ENCODE measurements at regions not wholly inside any gene's neighbourhood (a gene's known extent, or its start where the extent isn't known, plus 50 kb on each side); places are given as distances from the start of the nearest gene placed in this dataset.

GRCh38 chr3:76912841-76913383, 127.0 kb upstream of the ROBO2 start:
- Histone ChIP-seq H3K9me3 (no peaks in the 10 kb centered on the region), H3K36me3 (no peaks in the 10 kb centered on the region), H3K27ac (no peak overlapping the region), H3K4me1 (no peaks in the 10 kb centered on the region), H3K27me3 (no peaks in the 10 kb centered on the region), H3K4me3 (no peak overlapping the region)
- TF ChIP-seq CTCF (IDR thresholded peaks at IDR 0.05) (no peak), POLR2A (IDR thresholded peaks at IDR 0.05) (no peak)
- DNase-seq, result no peak

- DNase-seq, result no peak
- no peaks in the 10 kb centered on the region for H3K4me1 ChIP-seq
- H3K27ac ChIP-seq, result no peak overlapping the region
- H3K36me3 ChIP-seq, result no peaks in the 10 kb centered on the region
- no peak for TF ChIP-seq POLR2A (IDR thresholded peaks at IDR 0.05)
- TF ChIP-seq CTCF (IDR thresholded peaks at IDR 0.05), result no peak
- H3K4me3 ChIP-seq, result no peak overlapping the region
- no peaks in the 10 kb centered on the region for H3K27me3 ChIP-seq
- H3K9me3 ChIP-seq, result no peaks in the 10 kb centered on the region
Observed at GRCh38 chr3:76917436-76917835, 122.5 kb upstream of the ROBO2 start.

- Histone ChIP-seq H3K4me3 (no peak overlapping the region), H3K9me3 (no peaks in the 10 kb centered on the region), H3K27me3 (no peaks in the 10 kb centered on the region), H3K27ac (no peak overlapping the region), H3K4me1 (no peaks in the 10 kb centered on the region), H3K36me3 (no peaks in the 10 kb centered on the region)
- no peak for DNase-seq
- no peak for TF ChIP-seq POLR2A (IDR thresholded peaks at IDR 0.05)
- TF ChIP-seq CTCF (IDR thresholded peaks at IDR 0.05), result no peak
Observed at GRCh38 chr3:76920511-76920910, 119.4 kb upstream of the ROBO2 start.

GRCh38 chr3:76923485-76923884, 116.4 kb upstream of the ROBO2 start:
- Histone ChIP-seq H3K4me3 (no peak overlapping the region), H3K27me3 (no peaks in the 10 kb centered on the region), H3K36me3 (no peaks in the 10 kb centered on the region), H3K4me1 (no peaks in the 10 kb centered on the region), H3K9me3 (no peaks in the 10 kb centered on the region), H3K27ac (no peak overlapping the region)
- no peak for TF ChIP-seq CTCF (IDR thresholded peaks at IDR 0.05)
- TF ChIP-seq POLR2A (IDR thresholded peaks at IDR 0.05), result no peak
- DNase-seq, result no peak

- TF ChIP-seq CTCF (IDR thresholded peaks at IDR 0.05), result no peak
- TF ChIP-seq POLR2A (IDR thresholded peaks at IDR 0.05), result no peak
- Histone ChIP-seq H3K27ac (no peak overlapping the region), H3K27me3 (no peaks in the 10 kb centered on the region), H3K36me3 (no peaks in the 10 kb centered on the region), H3K9me3 (no peaks in the 10 kb centered on the region), H3K4me3 (no peak overlapping the region), H3K4me1 (no peaks in the 10 kb centered on the region)
- DNase-seq, result no peak
Observed at GRCh38 chr3:76930712-76931111, 109.2 kb upstream of the ROBO2 start.

- Histone ChIP-seq H3K27ac (no peak overlapping the region), H3K27me3 (no peaks in the 10 kb centered on the region), H3K36me3 (no peaks in the 10 kb centered on the region), H3K4me3 (no peak overlapping the region), H3K4me1 (no peaks in the 10 kb centered on the region), H3K9me3 (no peaks in the 10 kb centered on the region)
- TF ChIP-seq CTCF (IDR thresholded peaks at IDR 0.05) (no peak), POLR2A (IDR thresholded peaks at IDR 0.05) (no peak)
- DNase-seq, result no peak
Observed at GRCh38 chr3:76933245-76933644, 106.7 kb upstream of the ROBO2 start.

All from Peyer's patch (tissue), 4 donors.